Esophagus muscularis mucosa (tissue), 3 donors: ENCODE measurements at regions not wholly inside any gene's neighbourhood (a gene's known extent, or its start where the extent isn't known, plus 50 kb on each side); places are given as distances from the start of the nearest gene placed in this dataset.

ENCODE experiments used
- POLR2A ChIP-seq: fragments of 450-650 bp; IDR thresholded peaks from one replicate; pipeline ENCODE4 v1.6.1; 2017; ENCODE audit warnings: antibody characterized with exemption, moderate library complexity, mild to moderate bottlenecking, low read depth
- TF ChIP-seq, protein P1 (sequence below), 3 experiments: fragments of 200-600 bp in 2 of 3; fragments of 450-650 bp in 1 of 3; sonication (generic) in 2 of 3; IDR thresholded peaks; one replicate each; pipeline ENCODE4 v1.5.1; 2017 to 2019; ENCODE audit warnings: antibody characterized with exemption in 3 of 3, mild to moderate bottlenecking in 2 of 3, moderate library complexity in 1 of 3

DNA sequence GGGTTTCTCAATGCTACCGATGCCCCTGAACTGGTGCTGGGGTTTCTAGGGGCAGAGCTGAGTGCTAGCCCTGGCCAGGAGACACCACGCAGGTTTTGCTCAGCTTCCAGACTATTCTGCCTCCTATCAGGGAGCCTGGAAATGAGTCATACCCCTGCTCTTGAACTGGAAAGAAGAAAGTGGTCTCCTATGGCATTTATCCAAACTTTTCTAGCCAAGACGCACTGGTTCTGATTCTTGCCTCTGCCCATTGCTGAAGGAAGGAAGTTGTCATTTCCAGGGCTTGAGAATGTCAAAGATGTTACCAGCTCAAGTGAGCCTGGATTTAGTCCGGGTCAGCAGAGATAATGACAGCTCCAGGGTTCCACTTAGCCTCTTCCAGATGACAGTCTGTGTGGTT lies 561.9 kb downstream of the CDK5RAP2 start:
- TF ChIP-seq, protein P1, sequence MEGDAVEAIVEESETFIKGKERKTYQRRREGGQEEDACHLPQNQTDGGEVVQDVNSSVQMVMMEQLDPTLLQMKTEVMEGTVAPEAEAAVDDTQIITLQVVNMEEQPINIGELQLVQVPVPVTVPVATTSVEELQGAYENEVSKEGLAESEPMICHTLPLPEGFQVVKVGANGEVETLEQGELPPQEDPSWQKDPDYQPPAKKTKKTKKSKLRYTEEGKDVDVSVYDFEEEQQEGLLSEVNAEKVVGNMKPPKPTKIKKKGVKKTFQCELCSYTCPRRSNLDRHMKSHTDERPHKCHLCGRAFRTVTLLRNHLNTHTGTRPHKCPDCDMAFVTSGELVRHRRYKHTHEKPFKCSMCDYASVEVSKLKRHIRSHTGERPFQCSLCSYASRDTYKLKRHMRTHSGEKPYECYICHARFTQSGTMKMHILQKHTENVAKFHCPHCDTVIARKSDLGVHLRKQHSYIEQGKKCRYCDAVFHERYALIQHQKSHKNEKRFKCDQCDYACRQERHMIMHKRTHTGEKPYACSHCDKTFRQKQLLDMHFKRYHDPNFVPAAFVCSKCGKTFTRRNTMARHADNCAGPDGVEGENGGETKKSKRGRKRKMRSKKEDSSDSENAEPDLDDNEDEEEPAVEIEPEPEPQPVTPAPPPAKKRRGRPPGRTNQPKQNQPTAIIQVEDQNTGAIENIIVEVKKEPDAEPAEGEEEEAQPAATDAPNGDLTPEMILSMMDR (IDR thresholded peaks at IDR 0.05): no peak
- no peak for TF ChIP-seq POLR2A
